ENCODE measurements at regions not wholly inside any gene's neighbourhood (a gene's known extent, or its start where the extent isn't known, plus 50 kb on each side); places are given as distances from the start of the nearest gene placed in this dataset.

- WGBS (ENCODE audit: low lambda C conversion rate): 36% methylated on average over 2 of the region's 3 CpGs
- H3K9me3 ChIP-seq: no peaks in the 10 kb centered on the region
- no peak for TF ChIP-seq EZH2phosphoT487 (IDR thresholded peaks at IDR 0.05; ENCODE audit: borderline replicate concordance, low read depth)
- TF ChIP-seq TCF12 (IDR thresholded peaks at IDR 0.05): no peak
- TF ChIP-seq RXRA (IDR thresholded peaks at IDR 0.05; ENCODE audit: borderline replicate concordance, low read depth): no peak
- TF ChIP-seq JUND (IDR thresholded peaks at IDR 0.05): no peak
- no peak for TF ChIP-seq CHD2 (IDR thresholded peaks at IDR 0.05; ENCODE audit: low read length, partially characterized antibody)
- no peak for TF ChIP-seq FOSL2 (IDR thresholded peaks at IDR 0.05; ENCODE audit: borderline replicate concordance, low read depth)
- TF ChIP-seq, protein P1, sequence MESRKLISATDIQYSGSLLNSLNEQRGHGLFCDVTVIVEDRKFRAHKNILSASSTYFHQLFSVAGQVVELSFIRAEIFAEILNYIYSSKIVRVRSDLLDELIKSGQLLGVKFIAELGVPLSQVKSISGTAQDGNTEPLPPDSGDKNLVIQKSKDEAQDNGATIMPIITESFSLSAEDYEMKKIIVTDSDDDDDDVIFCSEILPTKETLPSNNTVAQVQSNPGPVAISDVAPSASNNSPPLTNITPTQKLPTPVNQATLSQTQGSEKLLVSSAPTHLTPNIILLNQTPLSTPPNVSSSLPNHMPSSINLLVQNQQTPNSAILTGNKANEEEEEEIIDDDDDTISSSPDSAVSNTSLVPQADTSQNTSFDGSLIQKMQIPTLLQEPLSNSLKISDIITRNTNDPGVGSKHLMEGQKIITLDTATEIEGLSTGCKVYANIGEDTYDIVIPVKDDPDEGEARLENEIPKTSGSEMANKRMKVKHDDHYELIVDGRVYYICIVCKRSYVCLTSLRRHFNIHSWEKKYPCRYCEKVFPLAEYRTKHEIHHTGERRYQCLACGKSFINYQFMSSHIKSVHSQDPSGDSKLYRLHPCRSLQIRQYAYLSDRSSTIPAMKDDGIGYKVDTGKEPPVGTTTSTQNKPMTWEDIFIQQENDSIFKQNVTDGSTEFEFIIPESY (IDR thresholded peaks at IDR 0.05; ENCODE audit: borderline replicate concordance, low read depth): no peak
- no peaks in the 10 kb centered on the region for H3K9me2 ChIP-seq
- peaks cover 0 to 19% of the 10 kb centered on the region in 2 experiments; a peak in 1 of 4 replicates for H3K4me1 ChIP-seq (ENCODE audit: control insufficient read depth in 1 of 2, insufficient read depth in 2 of 2, low read depth in 1 of 2, low read length in 1 of 2)
- H4K20me1 ChIP-seq (ENCODE audit: insufficient read depth): no peaks in the 10 kb centered on the region
- H3F3A ChIP-seq (replicated peaks; ENCODE audit: insufficient read depth): no peaks in the 10 kb centered on the region
- ChIA-PET POLR2A (interaction anchor here (1.0 kb wide), 1 partner anchor 189 kb away, joined by 3 read pairs; the partner anchor contains the start of gene CADM1), CTCF (interaction anchor here (1.4 kb wide), 1 partner anchor 22 kb away, joined by 3 read pairs; no protein-coding TSS in a partner anchor)
- DNase-seq: no peak
- H3K27ac ChIP-seq (ENCODE audit: low read depth in 2 of 2, low read length in 1 of 2): no peak overlapping the region
- H3K4me3 ChIP-seq (ENCODE audit: low read depth in 2 of 2, low read length in 1 of 2): no peak overlapping the region
- no peaks in the 10 kb centered on the region for H3K79me2 ChIP-seq (ENCODE audit: insufficient read depth)
- H2AFZ ChIP-seq (ENCODE audit: low read depth): no peak overlapping the region
- no peak overlapping the region for H3K9ac ChIP-seq
- no peaks in the 10 kb centered on the region for H3K36me3 ChIP-seq (replicated peaks in 1 of 2; ENCODE audit: control insufficient read depth in 1 of 2, insufficient read depth in 2 of 2, low read length in 1 of 2)
- no peaks in the 10 kb centered on the region; the same call in 1 of the 2 replicates for H3K27me3 ChIP-seq (ENCODE audit: insufficient read depth)
- no peak overlapping the region for H3K4me2 ChIP-seq
Observed at GRCh38 chr11:115693002-115693401, 188.8 kb upstream of the CADM1 start.

- Histone ChIP-seq H3K27ac (ENCODE audit: low read depth in 2 of 2, low read length in 1 of 2) (no peak overlapping the region), H3K4me1 (ENCODE audit: control insufficient read depth in 1 of 2, insufficient read depth in 2 of 2, low read depth in 1 of 2, low read length in 1 of 2) (peaks cover 0 to 7% of the 10 kb centered on the region in 2 experiments; a peak in 1 of 4 replicates), H3K36me3 (replicated peaks in 1 of 2; ENCODE audit: control insufficient read depth in 1 of 2, insufficient read depth in 2 of 2, low read length in 1 of 2) (no peaks in the 10 kb centered on the region), H3K9me2 (no peaks in the 10 kb centered on the region), H3K27me3 (ENCODE audit: insufficient read depth) (no peaks in the 10 kb centered on the region), H3K9me3 (no peaks in the 10 kb centered on the region), H3K79me2 (ENCODE audit: insufficient read depth) (no peaks in the 10 kb centered on the region), H3K9ac (no peak overlapping the region), H4K20me1 (ENCODE audit: insufficient read depth) (no peaks in the 10 kb centered on the region), H3K4me2 (no peak overlapping the region), H3K4me3 (ENCODE audit: low read depth in 2 of 2, low read length in 1 of 2) (no peak overlapping the region), H3F3A (replicated peaks; ENCODE audit: insufficient read depth) (no peaks in the 10 kb centered on the region), H2AFZ (ENCODE audit: low read depth) (no peak overlapping the region)
- CTCF ChIA-PET: interaction anchor here (0.6 kb wide), 1 partner anchor 182 kb away, joined by 3 read pairs; no protein-coding TSS in a partner anchor
- no peak for DNase-seq
- POLR2A ChIA-PET: no interaction called here
- WGBS (ENCODE audit: low lambda C conversion rate): 53% methylated on average over 3 of the region's 3 CpGs
- no peak for TF ChIP-seq ELF1 (IDR thresholded peaks at IDR 0.05)
- no peak for TF ChIP-seq CHD2 (IDR thresholded peaks at IDR 0.05; ENCODE audit: low read length, partially characterized antibody)
- TF ChIP-seq EZH2phosphoT487 (IDR thresholded peaks at IDR 0.05; ENCODE audit: borderline replicate concordance, low read depth): no peak
- no peak for TF ChIP-seq EP300 (IDR thresholded peaks at IDR 0.05; ENCODE audit: borderline replicate concordance in 1 of 2, low read depth in 1 of 2, low read length in 1 of 2)
- no peak for TF ChIP-seq GABPA (IDR thresholded peaks at IDR 0.05; ENCODE audit: low read depth)
- no peak for TF ChIP-seq RFX5 (IDR thresholded peaks at IDR 0.05; ENCODE audit: low read length)
- TF ChIP-seq SIN3A (IDR thresholded peaks at IDR 0.05; ENCODE audit: borderline replicate concordance, low read depth, low read length): no peak
- TF ChIP-seq, protein P1 (IDR thresholded peaks at IDR 0.05; ENCODE audit: borderline replicate concordance, low read depth): no peak
- no peak for TF ChIP-seq TEAD4 (IDR thresholded peaks at IDR 0.05; ENCODE audit: borderline replicate concordance, insufficient read depth)
- TF ChIP-seq MEF2A (IDR thresholded peaks at IDR 0.05; ENCODE audit: borderline replicate concordance, low read depth): no peak
- TF ChIP-seq, protein P2, sequence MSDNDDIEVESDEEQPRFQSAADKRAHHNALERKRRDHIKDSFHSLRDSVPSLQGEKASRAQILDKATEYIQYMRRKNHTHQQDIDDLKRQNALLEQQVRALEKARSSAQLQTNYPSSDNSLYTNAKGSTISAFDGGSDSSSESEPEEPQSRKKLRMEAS (IDR thresholded peaks at IDR 0.05; ENCODE audit: low read depth): no peak
- TF ChIP-seq TAF1 (IDR thresholded peaks at IDR 0.05; ENCODE audit: borderline replicate concordance, low read depth, low read length): no peak
- TF ChIP-seq, protein P3, sequence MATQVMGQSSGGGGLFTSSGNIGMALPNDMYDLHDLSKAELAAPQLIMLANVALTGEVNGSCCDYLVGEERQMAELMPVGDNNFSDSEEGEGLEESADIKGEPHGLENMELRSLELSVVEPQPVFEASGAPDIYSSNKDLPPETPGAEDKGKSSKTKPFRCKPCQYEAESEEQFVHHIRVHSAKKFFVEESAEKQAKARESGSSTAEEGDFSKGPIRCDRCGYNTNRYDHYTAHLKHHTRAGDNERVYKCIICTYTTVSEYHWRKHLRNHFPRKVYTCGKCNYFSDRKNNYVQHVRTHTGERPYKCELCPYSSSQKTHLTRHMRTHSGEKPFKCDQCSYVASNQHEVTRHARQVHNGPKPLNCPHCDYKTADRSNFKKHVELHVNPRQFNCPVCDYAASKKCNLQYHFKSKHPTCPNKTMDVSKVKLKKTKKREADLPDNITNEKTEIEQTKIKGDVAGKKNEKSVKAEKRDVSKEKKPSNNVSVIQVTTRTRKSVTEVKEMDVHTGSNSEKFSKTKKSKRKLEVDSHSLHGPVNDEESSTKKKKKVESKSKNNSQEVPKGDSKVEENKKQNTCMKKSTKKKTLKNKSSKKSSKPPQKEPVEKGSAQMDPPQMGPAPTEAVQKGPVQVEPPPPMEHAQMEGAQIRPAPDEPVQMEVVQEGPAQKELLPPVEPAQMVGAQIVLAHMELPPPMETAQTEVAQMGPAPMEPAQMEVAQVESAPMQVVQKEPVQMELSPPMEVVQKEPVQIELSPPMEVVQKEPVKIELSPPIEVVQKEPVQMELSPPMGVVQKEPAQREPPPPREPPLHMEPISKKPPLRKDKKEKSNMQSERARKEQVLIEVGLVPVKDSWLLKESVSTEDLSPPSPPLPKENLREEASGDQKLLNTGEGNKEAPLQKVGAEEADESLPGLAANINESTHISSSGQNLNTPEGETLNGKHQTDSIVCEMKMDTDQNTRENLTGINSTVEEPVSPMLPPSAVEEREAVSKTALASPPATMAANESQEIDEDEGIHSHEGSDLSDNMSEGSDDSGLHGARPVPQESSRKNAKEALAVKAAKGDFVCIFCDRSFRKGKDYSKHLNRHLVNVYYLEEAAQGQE (IDR thresholded peaks at IDR 0.05; ENCODE audit: low read depth, low read length): no peak
- TF ChIP-seq MXI1 (IDR thresholded peaks at IDR 0.05; ENCODE audit: low read depth, low read length): no peak
- TF ChIP-seq PBX3 (IDR thresholded peaks at IDR 0.05): no peak
Observed at GRCh38 chr11:115691030-115691429, 186.8 kb upstream of the CADM1 start.

Data from SK-N-SH (cell line).